GM23338 (cell line): ENCODE measurements at regions not wholly inside any gene's neighbourhood (a gene's known extent, or its start where the extent isn't known, plus 50 kb on each side); places are given as distances from the start of the nearest gene placed in this dataset.

Source experiments
- ATAC-seq: fragments of 200-7000 bp; cut with Tn5 transposase; 3 replicates; pipeline ENCODE4 v1.9.1; 2020
- DNase-seq: peaks from one replicate; pipeline ENCODE4 v3.0.0-alpha.2; 2015; ENCODE audit warnings: low spot score
- H2AFZ ChIP-seq: fragments of 200-600 bp; sonication (generic); 2 replicates; pipeline ENCODE4 v1.8.0; 2016; ENCODE audit warnings: antibody characterized with exemption, mild to moderate bottlenecking, moderate library complexity
- H3F3A ChIP-seq: fragments of 200-600 bp; sonication (generic); replicated peaks from 2 replicates; pipeline ENCODE4 v1.8.0; 2017; ENCODE audit warnings: antibody characterized with exemption, mixed run types, low read depth
- H3K27ac ChIP-seq: fragments of 200-600 bp; sonication (generic); 2 replicates; pipeline ENCODE4 v1.6.1; 2016; ENCODE audit warnings: low read depth
- H3K27me3 ChIP-seq: fragments of 200-600 bp; sonication (generic); 2 replicates; pipeline ENCODE4 v1.8.0; 2016; ENCODE audit warnings: mild to moderate bottlenecking, mixed run types, moderate library complexity; ENCODE audit not compliant: insufficient read depth
- H3K36me3 ChIP-seq: fragments of 200-600 bp; sonication (generic); 2 replicates; pipeline ENCODE4 v1.8.0; 2016; ENCODE audit warnings: mild to moderate bottlenecking; ENCODE audit not compliant: insufficient read depth
- H3K4me1 ChIP-seq: fragments of 200-600 bp; sonication (generic); 2 replicates; pipeline ENCODE4 v1.8.0; 2016; ENCODE audit warnings: mild to moderate bottlenecking, moderate library complexity; ENCODE audit not compliant: insufficient read depth
- H3K4me2 ChIP-seq: fragments of 200-600 bp; sonication (generic); 2 replicates; pipeline ENCODE4 v1.7.1; 2017; ENCODE audit warnings: mixed run types
- H3K4me3 ChIP-seq: fragments of 200-600 bp; sonication (generic); 2 replicates; pipeline ENCODE4 v1.6.1; 2016; ENCODE audit warnings: mixed run types
- H3K79me2 ChIP-seq: fragments of 200-600 bp; sonication (generic); replicated peaks from 2 replicates; pipeline ENCODE4 v1.8.0; 2017; ENCODE audit warnings: mild to moderate bottlenecking; ENCODE audit not compliant: insufficient read depth
- H3K9me2 ChIP-seq: fragments of 200-600 bp; sonication (generic); 2 replicates; pipeline ENCODE4 v1.8.0; 2017; ENCODE audit not compliant: insufficient read depth
- H4K20me1 ChIP-seq: fragments of 200-600 bp; sonication (generic); replicated peaks from 2 replicates; pipeline ENCODE4 v1.8.0; 2017; ENCODE audit warnings: mild to moderate bottlenecking; ENCODE audit not compliant: insufficient read depth
- H3K27ac Mint-ChIP-seq: 2 replicates; pipeline ENCODE4 v1.8.0; 2020; ENCODE audit warnings: inconsistent platforms, mild to moderate bottlenecking, moderate library complexity, mixed read lengths
- H3K27me3 Mint-ChIP-seq: 3 replicates; pipeline ENCODE4 v1.8.0; 2022; ENCODE audit warnings: low read depth, mild to moderate bottlenecking, moderate library complexity, mixed read lengths, inconsistent platforms; ENCODE audit not compliant: insufficient read depth, poor library complexity
- H3K36me3 Mint-ChIP-seq: 3 replicates; pipeline ENCODE4 v1.8.0; 2021; ENCODE audit warnings: low read depth, mild to moderate bottlenecking, inconsistent platforms, moderate library complexity, mixed read lengths
- H3K4me1 Mint-ChIP-seq: 3 replicates; pipeline ENCODE4 v1.8.0; 2020; ENCODE audit warnings: mild to moderate bottlenecking, inconsistent platforms, mixed read lengths
- H3K4me3 Mint-ChIP-seq: 3 replicates; pipeline ENCODE4 v1.8.0; 2021; ENCODE audit warnings: moderate library complexity, mild to moderate bottlenecking, inconsistent platforms, mixed read lengths
- H3K9me3 Mint-ChIP-seq: 3 replicates; pipeline ENCODE4 v1.8.0; 2020; ENCODE audit warnings: moderate library complexity, mild to moderate bottlenecking, inconsistent platforms, mixed read lengths
- CREB1 ChIP-seq: fragments of 250-450 bp; sonication (Bioruptor Pico); IDR thresholded peaks from 2 replicates; pipeline ENCODE4 v1.5.0; 2020; ENCODE audit warnings: low read depth, mild to moderate bottlenecking, moderate library complexity
- NANOG ChIP-seq: IDR thresholded peaks from 2 replicates; pipeline ENCODE4 v1.6.1; 2016; ENCODE audit warnings: antibody characterized with exemption, borderline replicate concordance
- TF ChIP-seq, protein P1 (sequence below): IDR thresholded peaks from 2 replicates; pipeline ENCODE4 v1.6.1; 2016; ENCODE audit warnings: antibody characterized with exemption
- TF ChIP-seq, protein P2 (sequence below): IDR thresholded peaks from one replicate; pipeline ENCODE4 v1.6.1; 2018; ENCODE audit warnings: antibody characterized with exemption; ENCODE audit not compliant: unreplicated experiment
- TF ChIP-seq, protein P3 (sequence below): fragments of 250-450 bp; sonication (Bioruptor Pico); IDR thresholded peaks from 2 replicates; pipeline ENCODE4 v1.5.0; 2020; ENCODE audit warnings: mild to moderate bottlenecking, moderate library complexity
- TF ChIP-seq, protein P4 (sequence below), 2 experiments: fragments of 200-600 bp in 1 of 2; sonication (generic) in 1 of 2; conservative IDR thresholded peaks; 2 replicates each; pipeline versions ENCODE4 v1.5.1 to v1.6.1; 2016 to 2017; ENCODE audit warnings: antibody characterized with exemption in 2 of 2, low read depth in 2 of 2, mild to moderate bottlenecking in 2 of 2, moderate library complexity in 1 of 2

DNA sequence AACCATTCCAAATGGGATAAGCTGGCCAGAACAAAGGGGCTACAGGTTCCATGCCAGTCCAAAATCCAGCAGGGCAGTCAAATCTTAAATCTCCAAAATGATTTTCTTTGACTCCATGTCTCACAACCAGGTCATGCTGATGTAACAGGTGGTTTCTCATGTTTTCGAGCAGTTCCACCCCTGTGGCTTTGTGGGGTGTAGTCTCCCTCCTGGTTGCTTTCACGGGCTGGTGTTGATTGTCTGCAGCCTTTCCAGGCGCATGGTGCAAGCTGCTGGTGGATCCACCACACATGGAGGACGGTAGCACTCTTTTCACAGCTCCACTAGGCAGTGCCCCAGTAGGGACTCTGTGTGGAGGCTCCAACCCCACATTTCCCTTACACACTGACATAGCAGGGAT is 425.5 kb upstream of the FTMT start:
- no peaks in the 10 kb centered on the region for H3K36me3 ChIP-seq
- no peaks in the 10 kb centered on the region for H4K20me1 ChIP-seq
- Mint-ChIP-seq H3K4me1 (peaks cover 9% of the 10 kb centered on the region; the same call in 2 of the 3 replicates), H3K27ac (no peak overlapping the region), H3K4me3 (no peak overlapping the region), H3K27me3 (peaks cover 3% of the 10 kb centered on the region), H3K9me3 (peaks cover 13% of the 10 kb centered on the region; the same call in 1 of the 3 replicates), H3K36me3 (0 out of 3 replicates have a peak, but pooled peaks cover 4% of the 10 kb centered on the region)
- H2AFZ ChIP-seq: no peak overlapping the region
- ATAC-seq (no peak), DNase-seq (no peak)
- H3K27me3 ChIP-seq: no peaks in the 10 kb centered on the region
- H3K9me2 ChIP-seq: no peaks in the 10 kb centered on the region
- H3K4me3 ChIP-seq: no peak overlapping the region
- no peak overlapping the region for H3K4me2 ChIP-seq
- TF ChIP-seq NANOG (no peak), CREB1 (no peak)
- TF ChIP-seq, protein P1, sequence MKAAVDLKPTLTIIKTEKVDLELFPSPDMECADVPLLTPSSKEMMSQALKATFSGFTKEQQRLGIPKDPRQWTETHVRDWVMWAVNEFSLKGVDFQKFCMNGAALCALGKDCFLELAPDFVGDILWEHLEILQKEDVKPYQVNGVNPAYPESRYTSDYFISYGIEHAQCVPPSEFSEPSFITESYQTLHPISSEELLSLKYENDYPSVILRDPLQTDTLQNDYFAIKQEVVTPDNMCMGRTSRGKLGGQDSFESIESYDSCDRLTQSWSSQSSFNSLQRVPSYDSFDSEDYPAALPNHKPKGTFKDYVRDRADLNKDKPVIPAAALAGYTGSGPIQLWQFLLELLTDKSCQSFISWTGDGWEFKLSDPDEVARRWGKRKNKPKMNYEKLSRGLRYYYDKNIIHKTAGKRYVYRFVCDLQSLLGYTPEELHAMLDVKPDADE: no peak
- TF ChIP-seq, protein P2, sequence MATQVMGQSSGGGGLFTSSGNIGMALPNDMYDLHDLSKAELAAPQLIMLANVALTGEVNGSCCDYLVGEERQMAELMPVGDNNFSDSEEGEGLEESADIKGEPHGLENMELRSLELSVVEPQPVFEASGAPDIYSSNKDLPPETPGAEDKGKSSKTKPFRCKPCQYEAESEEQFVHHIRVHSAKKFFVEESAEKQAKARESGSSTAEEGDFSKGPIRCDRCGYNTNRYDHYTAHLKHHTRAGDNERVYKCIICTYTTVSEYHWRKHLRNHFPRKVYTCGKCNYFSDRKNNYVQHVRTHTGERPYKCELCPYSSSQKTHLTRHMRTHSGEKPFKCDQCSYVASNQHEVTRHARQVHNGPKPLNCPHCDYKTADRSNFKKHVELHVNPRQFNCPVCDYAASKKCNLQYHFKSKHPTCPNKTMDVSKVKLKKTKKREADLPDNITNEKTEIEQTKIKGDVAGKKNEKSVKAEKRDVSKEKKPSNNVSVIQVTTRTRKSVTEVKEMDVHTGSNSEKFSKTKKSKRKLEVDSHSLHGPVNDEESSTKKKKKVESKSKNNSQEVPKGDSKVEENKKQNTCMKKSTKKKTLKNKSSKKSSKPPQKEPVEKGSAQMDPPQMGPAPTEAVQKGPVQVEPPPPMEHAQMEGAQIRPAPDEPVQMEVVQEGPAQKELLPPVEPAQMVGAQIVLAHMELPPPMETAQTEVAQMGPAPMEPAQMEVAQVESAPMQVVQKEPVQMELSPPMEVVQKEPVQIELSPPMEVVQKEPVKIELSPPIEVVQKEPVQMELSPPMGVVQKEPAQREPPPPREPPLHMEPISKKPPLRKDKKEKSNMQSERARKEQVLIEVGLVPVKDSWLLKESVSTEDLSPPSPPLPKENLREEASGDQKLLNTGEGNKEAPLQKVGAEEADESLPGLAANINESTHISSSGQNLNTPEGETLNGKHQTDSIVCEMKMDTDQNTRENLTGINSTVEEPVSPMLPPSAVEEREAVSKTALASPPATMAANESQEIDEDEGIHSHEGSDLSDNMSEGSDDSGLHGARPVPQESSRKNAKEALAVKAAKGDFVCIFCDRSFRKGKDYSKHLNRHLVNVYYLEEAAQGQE: no peak
- TF ChIP-seq, protein P3, sequence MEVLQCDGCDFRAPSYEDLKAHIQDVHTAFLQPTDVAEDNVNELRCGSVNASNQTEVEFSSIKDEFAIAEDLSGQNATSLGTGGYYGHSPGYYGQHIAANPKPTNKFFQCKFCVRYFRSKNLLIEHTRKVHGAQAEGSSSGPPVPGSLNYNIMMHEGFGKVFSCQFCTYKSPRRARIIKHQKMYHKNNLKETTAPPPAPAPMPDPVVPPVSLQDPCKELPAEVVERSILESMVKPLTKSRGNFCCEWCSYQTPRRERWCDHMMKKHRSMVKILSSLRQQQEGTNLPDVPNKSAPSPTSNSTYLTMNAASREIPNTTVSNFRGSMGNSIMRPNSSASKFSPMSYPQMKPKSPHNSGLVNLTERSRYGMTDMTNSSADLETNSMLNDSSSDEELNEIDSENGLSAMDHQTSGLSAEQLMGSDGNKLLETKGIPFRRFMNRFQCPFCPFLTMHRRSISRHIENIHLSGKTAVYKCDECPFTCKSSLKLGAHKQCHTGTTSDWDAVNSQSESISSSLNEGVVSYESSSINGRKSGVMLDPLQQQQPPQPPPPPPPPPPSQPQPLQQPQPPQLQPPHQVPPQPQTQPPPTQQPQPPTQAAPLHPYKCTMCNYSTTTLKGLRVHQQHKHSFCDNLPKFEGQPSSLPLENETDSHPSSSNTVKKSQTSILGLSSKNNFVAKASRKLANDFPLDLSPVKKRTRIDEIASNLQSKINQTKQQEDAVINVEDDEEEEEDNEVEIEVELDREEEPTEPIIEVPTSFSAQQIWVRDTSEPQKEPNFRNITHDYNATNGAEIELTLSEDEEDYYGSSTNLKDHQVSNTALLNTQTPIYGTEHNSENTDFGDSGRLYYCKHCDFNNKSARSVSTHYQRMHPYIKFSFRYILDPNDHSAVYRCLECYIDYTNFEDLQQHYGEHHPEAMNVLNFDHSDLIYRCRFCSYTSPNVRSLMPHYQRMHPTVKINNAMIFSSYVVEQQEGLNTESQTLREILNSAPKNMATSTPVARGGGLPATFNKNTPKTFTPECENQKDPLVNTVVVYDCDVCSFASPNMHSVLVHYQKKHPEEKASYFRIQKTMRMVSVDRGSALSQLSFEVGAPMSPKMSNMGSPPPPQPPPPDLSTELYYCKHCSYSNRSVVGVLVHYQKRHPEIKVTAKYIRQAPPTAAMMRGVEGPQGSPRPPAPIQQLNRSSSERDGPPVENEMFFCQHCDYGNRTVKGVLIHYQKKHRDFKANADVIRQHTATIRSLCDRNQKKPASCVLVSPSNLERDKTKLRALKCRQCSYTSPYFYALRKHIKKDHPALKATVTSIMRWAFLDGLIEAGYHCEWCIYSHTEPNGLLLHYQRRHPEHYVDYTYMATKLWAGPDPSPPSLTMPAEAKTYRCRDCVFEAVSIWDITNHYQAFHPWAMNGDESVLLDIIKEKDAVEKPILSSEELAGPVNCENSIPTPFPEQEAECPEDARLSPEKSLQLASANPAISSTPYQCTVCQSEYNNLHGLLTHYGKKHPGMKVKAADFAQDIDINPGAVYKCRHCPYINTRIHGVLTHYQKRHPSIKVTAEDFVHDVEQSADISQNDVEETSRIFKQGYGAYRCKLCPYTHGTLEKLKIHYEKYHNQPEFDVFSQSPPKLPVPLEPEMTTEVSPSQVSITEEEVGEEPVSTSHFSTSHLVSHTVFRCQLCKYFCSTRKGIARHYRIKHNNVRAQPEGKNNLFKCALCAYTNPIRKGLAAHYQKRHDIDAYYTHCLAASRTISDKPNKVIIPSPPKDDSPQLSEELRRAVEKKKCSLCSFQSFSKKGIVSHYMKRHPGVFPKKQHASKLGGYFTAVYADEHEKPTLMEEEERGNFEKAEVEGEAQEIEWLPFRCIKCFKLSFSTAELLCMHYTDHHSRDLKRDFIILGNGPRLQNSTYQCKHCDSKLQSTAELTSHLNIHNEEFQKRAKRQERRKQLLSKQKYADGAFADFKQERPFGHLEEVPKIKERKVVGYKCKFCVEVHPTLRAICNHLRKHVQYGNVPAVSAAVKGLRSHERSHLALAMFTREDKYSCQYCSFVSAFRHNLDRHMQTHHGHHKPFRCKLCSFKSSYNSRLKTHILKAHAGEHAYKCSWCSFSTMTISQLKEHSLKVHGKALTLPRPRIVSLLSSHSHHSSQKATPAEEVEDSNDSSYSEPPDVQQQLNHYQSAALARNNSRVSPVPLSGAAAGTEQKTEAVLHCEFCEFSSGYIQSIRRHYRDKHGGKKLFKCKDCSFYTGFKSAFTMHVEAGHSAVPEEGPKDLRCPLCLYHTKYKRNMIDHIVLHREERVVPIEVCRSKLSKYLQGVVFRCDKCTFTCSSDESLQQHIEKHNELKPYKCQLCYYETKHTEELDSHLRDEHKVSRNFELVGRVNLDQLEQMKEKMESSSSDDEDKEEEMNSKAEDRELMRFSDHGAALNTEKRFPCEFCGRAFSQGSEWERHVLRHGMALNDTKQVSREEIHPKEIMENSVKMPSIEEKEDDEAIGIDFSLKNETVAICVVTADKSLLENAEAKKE: no peak
- TF ChIP-seq, protein P4, sequence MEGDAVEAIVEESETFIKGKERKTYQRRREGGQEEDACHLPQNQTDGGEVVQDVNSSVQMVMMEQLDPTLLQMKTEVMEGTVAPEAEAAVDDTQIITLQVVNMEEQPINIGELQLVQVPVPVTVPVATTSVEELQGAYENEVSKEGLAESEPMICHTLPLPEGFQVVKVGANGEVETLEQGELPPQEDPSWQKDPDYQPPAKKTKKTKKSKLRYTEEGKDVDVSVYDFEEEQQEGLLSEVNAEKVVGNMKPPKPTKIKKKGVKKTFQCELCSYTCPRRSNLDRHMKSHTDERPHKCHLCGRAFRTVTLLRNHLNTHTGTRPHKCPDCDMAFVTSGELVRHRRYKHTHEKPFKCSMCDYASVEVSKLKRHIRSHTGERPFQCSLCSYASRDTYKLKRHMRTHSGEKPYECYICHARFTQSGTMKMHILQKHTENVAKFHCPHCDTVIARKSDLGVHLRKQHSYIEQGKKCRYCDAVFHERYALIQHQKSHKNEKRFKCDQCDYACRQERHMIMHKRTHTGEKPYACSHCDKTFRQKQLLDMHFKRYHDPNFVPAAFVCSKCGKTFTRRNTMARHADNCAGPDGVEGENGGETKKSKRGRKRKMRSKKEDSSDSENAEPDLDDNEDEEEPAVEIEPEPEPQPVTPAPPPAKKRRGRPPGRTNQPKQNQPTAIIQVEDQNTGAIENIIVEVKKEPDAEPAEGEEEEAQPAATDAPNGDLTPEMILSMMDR (conservative IDR thresholded peaks at IDR 0.05; ENCODE audit: low read depth in 2 of 2): no peak
- H3K79me2 ChIP-seq: no peaks in the 10 kb centered on the region
- H3K27ac ChIP-seq: no peak overlapping the region
- no peaks in the 10 kb centered on the region for H3K4me1 ChIP-seq
- H3F3A ChIP-seq: no peaks in the 10 kb centered on the region
